Subcutaneous abdominal adipose tissue (tissue), 5 donors: ENCODE measurements at regions not wholly inside any gene's neighbourhood (a gene's known extent, or its start where the extent isn't known, plus 50 kb on each side); places are given as distances from the start of the nearest gene placed in this dataset.

Experiments
- H3K27ac ChIP-seq: one replicate; pipeline ENCODE4 v1.7.0; 2013; ENCODE audit warnings: low read depth, mild to moderate bottlenecking, inconsistent platforms, low read length, moderate library complexity
- H3K27me3 ChIP-seq, 5 donors: one replicate each; pipeline ENCODE4 v1.7.0; 2013; ENCODE audit warnings: low read length in 5 of 5, inconsistent platforms in 1 of 5; ENCODE audit not compliant: control insufficient read depth in 5 of 5, insufficient read depth in 4 of 5
- H3K36me3 ChIP-seq, 5 donors: one replicate each; pipeline ENCODE4 v1.7.0; 2013; ENCODE audit warnings: low read length in 5 of 5; ENCODE audit not compliant: control insufficient read depth in 5 of 5, insufficient read depth in 5 of 5
- H3K4me1 ChIP-seq, 5 donors: one replicate each; pipeline ENCODE4 v1.7.0; 2013; ENCODE audit warnings: low read length in 5 of 5, mild to moderate bottlenecking in 3 of 5, moderate library complexity in 1 of 5; ENCODE audit not compliant: control insufficient read depth in 5 of 5, insufficient read depth in 5 of 5
- H3K4me3 ChIP-seq, 5 donors: one replicate each; pipeline ENCODE4 v1.7.0; 2013; ENCODE audit warnings: low read length in 5 of 5, low read depth in 1 of 5
- H3K9ac ChIP-seq, 5 donors: one replicate each; pipeline ENCODE4 v1.7.0; 2013; ENCODE audit warnings: low read length in 5 of 5, mild to moderate bottlenecking in 4 of 5, moderate library complexity in 3 of 5
- H3K9me3 ChIP-seq, 5 donors: one replicate each; pipeline ENCODE4 v1.7.0; 2013; ENCODE audit warnings: low read length in 5 of 5; ENCODE audit not compliant: control insufficient read depth in 5 of 5
- donor health status: healthy.
- donor health status: healthy.
- donor health status: healthy.
- donor health status: healthy.
- donor health status: healthy.

- Histone ChIP-seq H3K9ac (no peak overlapping the region), H3K4me3 (no peak overlapping the region), H3K4me1 (peaks cover 0 to 7% (median 4%) of the 10 kb centered on the region in 5 donors), H3K27ac (no peak overlapping the region), H3K36me3 (no peaks in the 10 kb centered on the region), H3K27me3 (no peaks in the 10 kb centered on the region), H3K9me3 (no peaks in the 10 kb centered on the region)
These were observed 544.0 kb downstream of the STK39 start for GRCh38 chr2:167703441-167703840.

- no peaks in the 10 kb centered on the region for H3K36me3 ChIP-seq
- no peak overlapping the region for H3K27ac ChIP-seq
- H3K4me3 ChIP-seq: no peak overlapping the region
- H3K9ac ChIP-seq: no peak overlapping the region
- no peaks in the 10 kb centered on the region for H3K9me3 ChIP-seq
- peaks cover 0 to 7% (median 4%) of the 10 kb centered on the region in 5 donors for H3K4me1 ChIP-seq
- no peaks in the 10 kb centered on the region for H3K27me3 ChIP-seq
These were observed 545.2 kb downstream of the STK39 start for GRCh38 chr2:167702227-167702626.

GRCh38 chr2:167701651-167702050 is 545.7 kb downstream of the STK39 start:
- Histone ChIP-seq H3K4me3 (no peak overlapping the region), H3K27ac (no peak overlapping the region), H3K9me3 (no peaks in the 10 kb centered on the region)

GRCh38 chr2:167697948-167698347 is 549.4 kb downstream of the STK39 start:
- no peaks in the 10 kb centered on the region for H3K36me3 ChIP-seq

More at GRCh38 chr2:167701651-167702050, 545.7 kb downstream of the STK39 start:
- Histone ChIP-seq H3K9ac (no peak overlapping the region), H3K27me3 (no peaks in the 10 kb centered on the region), H3K4me1 (peaks cover 0 to 2% (median under 1%) of the 10 kb centered on the region in 5 donors), H3K36me3 (no peaks in the 10 kb centered on the region)

GRCh38 chr2:167697194-167697593 is 550.2 kb downstream of the STK39 start:
- Histone ChIP-seq H3K4me1 (no peaks in the 10 kb centered on the region), H3K9ac (no peak overlapping the region), H3K9me3 (no peaks in the 10 kb centered on the region), H3K27me3 (no peaks in the 10 kb centered on the region), H3K27ac (no peak overlapping the region), H3K36me3 (no peaks in the 10 kb centered on the region), H3K4me3 (no peak overlapping the region)

More at GRCh38 chr2:167697948-167698347, 549.4 kb downstream of the STK39 start:
- Histone ChIP-seq H3K27ac (no peak overlapping the region), H3K4me1 (no peaks in the 10 kb centered on the region), H3K27me3 (no peaks in the 10 kb centered on the region), H3K9ac (no peak overlapping the region), H3K9me3 (no peaks in the 10 kb centered on the region), H3K4me3 (no peak overlapping the region)

DNA sequence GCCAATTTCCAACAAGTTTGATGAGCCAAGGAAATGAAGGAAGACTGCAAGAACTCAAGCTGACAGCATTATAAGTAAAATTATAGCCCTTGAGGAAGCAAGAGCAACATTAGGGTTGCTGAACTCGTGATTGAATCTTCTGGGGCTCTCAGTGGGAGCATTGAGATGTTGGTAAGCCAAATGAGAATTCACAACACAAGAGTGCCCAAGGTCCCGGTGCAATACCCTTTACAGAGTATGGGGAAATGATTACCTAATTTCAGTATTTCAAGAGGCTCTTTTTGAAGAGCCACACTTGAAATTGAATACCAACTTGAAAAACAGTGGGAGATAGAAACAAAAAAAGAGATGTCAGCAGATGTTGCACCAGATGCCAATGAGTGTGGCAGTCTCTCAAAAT is 554.5 kb downstream of the STK39 start:
- Histone ChIP-seq H3K27me3 (no peaks in the 10 kb centered on the region), H3K4me3 (no peak overlapping the region), H3K36me3 (no peaks in the 10 kb centered on the region), H3K9me3 (peaks cover 0 to 4% (median 0%) of the 10 kb centered on the region in 5 donors), H3K4me1 (no peaks in the 10 kb centered on the region), H3K27ac (no peak overlapping the region), H3K9ac (no peak overlapping the region)

DNA sequence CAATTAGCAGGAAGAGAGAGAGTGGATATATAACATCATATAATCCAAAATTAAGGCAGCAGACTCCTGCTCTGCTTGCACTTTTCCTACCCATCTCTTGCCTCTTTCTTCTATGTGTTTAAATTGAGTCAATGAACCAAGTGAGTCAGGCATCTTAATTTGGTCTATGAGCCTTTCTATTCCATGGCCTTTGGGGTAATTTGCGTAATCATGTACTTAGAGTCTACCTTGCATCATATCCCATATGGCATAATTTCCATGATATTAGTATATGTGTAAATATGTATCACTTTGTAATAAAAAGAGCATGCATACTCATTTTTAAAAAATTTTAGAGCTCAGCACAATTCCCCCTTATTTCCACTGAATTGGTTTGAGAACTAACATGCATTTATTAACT is 555.2 kb downstream of the STK39 start:
- Histone ChIP-seq H3K27me3 (no peaks in the 10 kb centered on the region), H3K27ac (no peak overlapping the region), H3K9ac (no peak overlapping the region), H3K36me3 (no peaks in the 10 kb centered on the region), H3K4me1 (no peaks in the 10 kb centered on the region), H3K4me3 (no peak overlapping the region), H3K9me3 (peaks cover 0 to 4% (median 0%) of the 10 kb centered on the region in 5 donors)

GRCh38 chr2:167689444-167689843 is 558.0 kb downstream of the STK39 start:
- Histone ChIP-seq H3K27me3 (no peaks in the 10 kb centered on the region), H3K9ac (no peak overlapping the region), H3K4me3 (no peak overlapping the region), H3K27ac (no peak overlapping the region), H3K9me3 (peaks cover 0 to 4% (median 0%) of the 10 kb centered on the region in 5 donors), H3K36me3 (no peaks in the 10 kb centered on the region), H3K4me1 (no peaks in the 10 kb centered on the region)

GRCh38 chr2:167686691-167687090 is 560.7 kb downstream of the STK39 start:
- Histone ChIP-seq H3K9ac (no peak overlapping the region), H3K4me3 (no peak overlapping the region), H3K27me3 (no peaks in the 10 kb centered on the region), H3K9me3 (peaks cover 0 to 4% (median 0%) of the 10 kb centered on the region in 5 donors), H3K4me1 (no peaks in the 10 kb centered on the region), H3K36me3 (no peaks in the 10 kb centered on the region), H3K27ac (no peak overlapping the region)

DNA sequence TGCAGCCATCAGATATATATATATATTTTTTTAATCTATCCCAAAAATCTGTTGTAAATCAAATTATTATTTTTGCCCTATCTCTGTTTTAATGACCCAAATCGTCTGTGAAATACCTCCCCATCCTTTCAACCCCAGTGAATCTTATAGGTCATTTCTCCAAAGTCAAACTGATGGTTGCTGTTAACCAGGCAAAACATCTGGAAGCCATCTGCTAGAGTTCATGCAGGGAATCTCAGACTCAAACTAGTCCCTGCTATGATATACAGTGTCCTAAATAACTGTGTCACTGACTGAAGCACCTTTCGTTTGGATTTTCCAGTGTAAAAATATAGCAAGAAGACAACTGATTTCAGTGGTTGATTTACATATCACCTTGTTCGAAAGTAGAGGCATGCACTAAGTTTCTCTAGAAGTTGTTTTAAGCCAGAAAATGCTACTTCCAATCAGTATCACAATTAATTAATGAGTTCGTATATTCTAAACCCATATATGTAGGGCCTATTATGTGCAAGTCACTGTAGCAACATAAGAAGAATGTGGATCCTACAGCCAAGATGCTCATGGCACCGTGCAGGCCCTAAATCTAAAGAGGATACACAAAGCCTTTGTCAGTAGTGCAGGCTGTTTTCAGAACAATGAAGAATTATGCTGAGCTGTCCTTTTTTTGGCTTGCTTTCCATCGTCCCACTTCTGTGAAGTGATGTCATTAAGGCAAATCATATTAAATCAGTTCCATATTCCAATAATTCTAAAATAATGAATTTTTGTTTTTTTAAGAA is 566.0 kb downstream of the STK39 start:
- Histone ChIP-seq H3K36me3 (no peaks in the 10 kb centered on the region), H3K9me3 (no peaks in the 10 kb centered on the region), H3K27ac (no peak overlapping the region), H3K27me3 (no peaks in the 10 kb centered on the region), H3K4me1 (no peaks in the 10 kb centered on the region), H3K9ac (no peak overlapping the region), H3K4me3 (no peak overlapping the region)
